Ishikawa (cell line): ENCODE measurements at regions not wholly inside any gene's neighbourhood (a gene's known extent, or its start where the extent isn't known, plus 50 kb on each side); places are given as distances from the start of the nearest gene placed in this dataset.

Source experiments
- CEBPB ChIP-seq: IDR thresholded peaks from 2 replicates; pipeline ENCODE4 v1.6.1; 2012
- CREB1 ChIP-seq: IDR thresholded peaks from 2 replicates; pipeline ENCODE4 v1.6.1; 2012; ENCODE audit warnings: low read depth
- EGR1 ChIP-seq: IDR thresholded peaks from 2 replicates; pipeline ENCODE4 v1.6.1; 2012
- EP300 ChIP-seq: IDR thresholded peaks from 2 replicates; pipeline ENCODE4 v1.6.1; 2012; ENCODE audit warnings: borderline replicate concordance
- FOXM1 ChIP-seq: IDR thresholded peaks from 2 replicates; pipeline ENCODE4 v1.6.1; 2012; ENCODE audit warnings: low read depth, borderline replicate concordance
- NFIC ChIP-seq: IDR thresholded peaks from 2 replicates; pipeline ENCODE4 v1.6.1; 2012
- RAD21 ChIP-seq: IDR thresholded peaks from 2 replicates; pipeline ENCODE4 v1.6.1; 2012; ENCODE audit warnings: low read depth
- TAF1 ChIP-seq: IDR thresholded peaks from 2 replicates; pipeline ENCODE4 v1.6.1; 2012; ENCODE audit warnings: low read depth, mild to moderate bottlenecking
- TCF12 ChIP-seq: IDR thresholded peaks from 2 replicates; pipeline ENCODE4 v1.6.1; 2012; ENCODE audit warnings: low read depth
- TEAD4 ChIP-seq: IDR thresholded peaks from 2 replicates; pipeline ENCODE4 v1.6.1; 2012
- YY1 ChIP-seq: IDR thresholded peaks from 2 replicates; pipeline ENCODE4 v1.6.1; 2012; ENCODE audit warnings: low read depth
- ZBTB7A ChIP-seq: IDR thresholded peaks from 2 replicates; pipeline ENCODE4 v1.6.1; 2012; ENCODE audit warnings: low read depth
- TF ChIP-seq, protein P1 (sequence below): IDR thresholded peaks from 2 replicates; pipeline ENCODE4 v1.6.1; 2012
- TF ChIP-seq, protein P2 (sequence below): IDR thresholded peaks from 2 replicates; pipeline ENCODE4 v1.6.1; 2012; ENCODE audit warnings: low read depth, mild to moderate bottlenecking
- TF ChIP-seq, protein P3 (sequence below): IDR thresholded peaks from 2 replicates; pipeline ENCODE4 v1.6.1; 2012

DNA sequence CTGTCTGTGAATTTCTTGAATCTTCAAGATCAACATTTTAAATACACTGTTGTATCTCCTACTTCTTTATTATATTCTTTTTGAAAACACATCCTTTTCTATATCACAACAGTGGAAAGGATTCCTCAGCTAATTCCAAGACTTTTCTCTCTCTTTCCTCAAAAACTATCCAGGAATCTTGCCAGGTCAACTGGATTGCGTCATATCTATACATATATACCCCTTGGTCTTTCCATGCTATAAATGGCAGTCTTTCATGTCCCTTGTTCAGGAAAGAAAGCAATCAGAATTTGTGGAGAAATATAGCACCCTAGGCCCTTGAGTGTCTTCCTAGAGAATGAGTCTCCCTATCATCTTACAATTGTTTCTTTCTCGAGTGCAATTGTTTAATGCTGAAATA lies 149.0 kb downstream of the KCNA5 start:
- TF ChIP-seq FOXM1 (no peak), CEBPB (peak; percentile 39; the same call in 1 of the 2 replicates)

DNA sequence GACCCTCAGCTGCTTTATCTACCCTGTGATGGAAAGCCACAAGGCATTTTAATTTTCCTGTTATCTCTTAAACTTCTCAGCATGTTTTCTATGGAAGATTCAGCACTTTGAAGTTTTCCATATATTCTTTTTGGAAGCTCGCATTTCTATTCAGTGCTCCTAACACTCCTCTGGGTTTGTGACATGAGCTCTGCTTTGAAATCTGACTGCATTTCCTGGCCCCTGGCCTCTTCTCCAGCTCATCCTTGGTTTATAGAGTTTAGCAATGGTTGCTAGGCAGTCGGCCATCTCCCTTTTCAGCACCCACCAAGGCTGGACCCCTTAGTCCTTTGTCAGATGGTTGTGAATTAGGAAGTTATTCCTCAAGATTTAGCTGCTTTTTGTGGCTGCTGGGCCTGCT lies 150.6 kb downstream of the KCNA5 start:
- TF ChIP-seq, protein P1, sequence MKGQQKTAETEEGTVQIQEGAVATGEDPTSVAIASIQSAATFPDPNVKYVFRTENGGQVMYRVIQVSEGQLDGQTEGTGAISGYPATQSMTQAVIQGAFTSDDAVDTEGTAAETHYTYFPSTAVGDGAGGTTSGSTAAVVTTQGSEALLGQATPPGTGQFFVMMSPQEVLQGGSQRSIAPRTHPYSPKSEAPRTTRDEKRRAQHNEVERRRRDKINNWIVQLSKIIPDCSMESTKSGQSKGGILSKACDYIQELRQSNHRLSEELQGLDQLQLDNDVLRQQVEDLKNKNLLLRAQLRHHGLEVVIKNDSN = no peak
- TF ChIP-seq YY1 = no peak
- no peak for TF ChIP-seq TAF1
- TF ChIP-seq NFIC = no peak

DNA sequence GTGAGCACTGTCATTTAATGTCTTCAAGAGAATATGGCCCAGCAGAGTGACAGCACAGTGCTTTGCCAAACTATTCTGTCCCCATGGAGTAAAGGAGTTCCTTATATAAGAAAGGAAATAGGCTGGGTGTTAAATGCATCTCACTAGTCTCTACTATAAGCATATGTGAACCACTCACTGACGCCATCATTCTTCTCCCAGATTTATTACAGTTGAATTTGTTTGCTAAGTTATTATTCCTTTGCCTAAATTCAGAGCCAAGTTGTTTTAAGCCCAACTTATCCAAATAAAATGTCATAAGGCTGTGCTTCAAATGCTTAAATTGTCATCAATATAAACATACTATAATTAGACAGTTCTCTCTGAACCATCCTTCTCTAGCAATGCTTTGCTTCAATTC lies 151.6 kb downstream of the KCNA5 start:
- no peak for TF ChIP-seq CEBPB
- TF ChIP-seq, protein P2, sequence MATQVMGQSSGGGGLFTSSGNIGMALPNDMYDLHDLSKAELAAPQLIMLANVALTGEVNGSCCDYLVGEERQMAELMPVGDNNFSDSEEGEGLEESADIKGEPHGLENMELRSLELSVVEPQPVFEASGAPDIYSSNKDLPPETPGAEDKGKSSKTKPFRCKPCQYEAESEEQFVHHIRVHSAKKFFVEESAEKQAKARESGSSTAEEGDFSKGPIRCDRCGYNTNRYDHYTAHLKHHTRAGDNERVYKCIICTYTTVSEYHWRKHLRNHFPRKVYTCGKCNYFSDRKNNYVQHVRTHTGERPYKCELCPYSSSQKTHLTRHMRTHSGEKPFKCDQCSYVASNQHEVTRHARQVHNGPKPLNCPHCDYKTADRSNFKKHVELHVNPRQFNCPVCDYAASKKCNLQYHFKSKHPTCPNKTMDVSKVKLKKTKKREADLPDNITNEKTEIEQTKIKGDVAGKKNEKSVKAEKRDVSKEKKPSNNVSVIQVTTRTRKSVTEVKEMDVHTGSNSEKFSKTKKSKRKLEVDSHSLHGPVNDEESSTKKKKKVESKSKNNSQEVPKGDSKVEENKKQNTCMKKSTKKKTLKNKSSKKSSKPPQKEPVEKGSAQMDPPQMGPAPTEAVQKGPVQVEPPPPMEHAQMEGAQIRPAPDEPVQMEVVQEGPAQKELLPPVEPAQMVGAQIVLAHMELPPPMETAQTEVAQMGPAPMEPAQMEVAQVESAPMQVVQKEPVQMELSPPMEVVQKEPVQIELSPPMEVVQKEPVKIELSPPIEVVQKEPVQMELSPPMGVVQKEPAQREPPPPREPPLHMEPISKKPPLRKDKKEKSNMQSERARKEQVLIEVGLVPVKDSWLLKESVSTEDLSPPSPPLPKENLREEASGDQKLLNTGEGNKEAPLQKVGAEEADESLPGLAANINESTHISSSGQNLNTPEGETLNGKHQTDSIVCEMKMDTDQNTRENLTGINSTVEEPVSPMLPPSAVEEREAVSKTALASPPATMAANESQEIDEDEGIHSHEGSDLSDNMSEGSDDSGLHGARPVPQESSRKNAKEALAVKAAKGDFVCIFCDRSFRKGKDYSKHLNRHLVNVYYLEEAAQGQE = no peak
- TF ChIP-seq RAD21 = no peak
- TF ChIP-seq NFIC = no peak
- TF ChIP-seq FOXM1 = no peak
- TF ChIP-seq YY1 = no peak
- no peak for TF ChIP-seq TEAD4
- TF ChIP-seq TCF12 = no peak
- TF ChIP-seq, protein P1 = no peak
- no peak for TF ChIP-seq ZBTB7A
- no peak for TF ChIP-seq EP300
- TF ChIP-seq, protein P3, sequence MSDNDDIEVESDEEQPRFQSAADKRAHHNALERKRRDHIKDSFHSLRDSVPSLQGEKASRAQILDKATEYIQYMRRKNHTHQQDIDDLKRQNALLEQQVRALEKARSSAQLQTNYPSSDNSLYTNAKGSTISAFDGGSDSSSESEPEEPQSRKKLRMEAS = no peak
- no peak for TF ChIP-seq CREB1
- TF ChIP-seq EGR1 = no peak
- TF ChIP-seq TAF1 = no peak

DNA sequence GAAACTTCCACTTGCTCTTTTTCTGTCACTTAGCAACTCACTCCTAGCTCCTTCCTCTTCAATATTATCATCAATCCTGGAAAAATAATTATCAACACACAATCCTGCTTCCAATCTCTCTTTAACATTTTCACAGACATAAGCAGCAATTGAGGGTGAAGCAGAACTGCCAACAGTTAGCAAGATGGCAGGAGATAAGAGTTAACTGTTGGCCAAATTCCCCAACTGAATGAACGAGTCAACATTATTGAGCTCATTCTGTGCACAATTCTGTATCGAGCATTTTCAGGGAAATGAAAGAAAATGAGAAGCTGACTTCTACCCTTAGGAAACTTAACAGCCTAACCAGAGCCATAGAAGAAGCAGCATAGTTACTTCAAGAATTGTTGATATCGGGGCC lies 152.0 kb downstream of the KCNA5 start:
- TF ChIP-seq CREB1 (no peak), RAD21 (no peak), TEAD4 (no peak), FOXM1 (no peak), TCF12 (no peak), CEBPB (no peak), EP300 (no peak), TAF1 (no peak), ZBTB7A (no peak), NFIC (no peak), EGR1 (no peak), YY1 (no peak)
- TF ChIP-seq, protein P3 = no peak
- TF ChIP-seq, protein P1 = no peak
- TF ChIP-seq, protein P2 = no peak

DNA sequence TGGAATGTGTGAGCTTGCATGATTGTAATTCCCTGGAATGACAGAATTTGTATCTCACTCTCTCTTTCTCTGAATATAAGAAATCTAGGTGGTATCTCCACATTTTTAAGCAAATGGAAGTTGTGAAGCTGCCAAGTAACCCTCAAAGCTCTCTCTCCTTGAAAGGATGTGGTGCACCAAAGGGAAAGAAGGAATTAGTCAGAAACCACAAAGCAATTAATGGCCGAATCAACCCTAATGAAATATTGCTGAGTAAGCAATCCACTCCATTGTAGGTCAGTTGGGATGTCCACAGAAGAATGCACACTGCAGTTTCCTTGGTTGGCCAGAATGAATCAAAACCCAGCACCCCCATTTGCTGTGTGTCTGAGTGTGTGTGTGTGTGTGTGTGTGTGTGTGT lies 153.5 kb downstream of the KCNA5 start:
- no peak for TF ChIP-seq CEBPB

DNA sequence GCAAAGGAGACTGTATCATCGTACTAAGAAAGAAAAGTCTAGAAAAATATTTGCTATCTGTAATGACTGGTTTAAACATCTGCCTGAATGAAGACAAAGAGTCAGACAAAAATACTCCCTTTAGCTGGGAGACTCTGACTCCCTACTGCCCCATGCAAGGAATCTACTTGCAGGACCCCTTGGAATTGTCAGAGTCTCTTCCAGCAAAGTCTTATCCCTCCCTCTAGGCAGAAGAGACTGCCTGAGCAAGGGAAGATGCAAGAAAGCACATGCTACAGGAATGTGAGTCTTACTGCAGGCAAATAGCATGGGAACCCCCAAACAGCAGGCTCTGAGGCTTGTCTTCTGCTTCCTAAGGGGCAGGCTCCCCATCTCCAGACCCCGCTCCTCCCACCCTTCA lies 154.0 kb downstream of the KCNA5 start:
- no peak for TF ChIP-seq CEBPB
- no peak for TF ChIP-seq YY1
- TF ChIP-seq EP300 = no peak
- TF ChIP-seq EGR1 = no peak
- no peak for TF ChIP-seq CREB1
- TF ChIP-seq TAF1 = no peak
- TF ChIP-seq, protein P1 = no peak
- TF ChIP-seq TEAD4 = no peak
- TF ChIP-seq, protein P3 = no peak
- no peak for TF ChIP-seq RAD21
- no peak for TF ChIP-seq NFIC
- TF ChIP-seq, protein P2 = no peak
- no peak for TF ChIP-seq ZBTB7A
- TF ChIP-seq TCF12 = no peak
- no peak for TF ChIP-seq FOXM1
